OCI-M2 (cell line): ENCODE measurements at regions not wholly inside any gene's neighbourhood (a gene's known extent, or its start where the extent isn't known, plus 50 kb on each side); places are given as distances from the start of the nearest gene placed in this dataset.
"Not testable (repeated sequence)": the region's sequence is repeated elsewhere in the genome, so short reads cannot be mapped to it uniquely, and the experiment has no call there.

ENCODE experiments used
- DNase-seq: peaks from one replicate; lab custom pipeline; 2025; ENCODE audit not compliant: unreplicated experiment; lab: John Stamatoyannopoulos, UW

GRCh38 chr10:78654047-78654590 is 414.6 kb upstream of the ZMIZ1 start:
- no peak for DNase-seq

- no peak for DNase-seq
Observed at GRCh38 chr10:78655979-78656378, 412.8 kb upstream of the ZMIZ1 start.

DNA sequence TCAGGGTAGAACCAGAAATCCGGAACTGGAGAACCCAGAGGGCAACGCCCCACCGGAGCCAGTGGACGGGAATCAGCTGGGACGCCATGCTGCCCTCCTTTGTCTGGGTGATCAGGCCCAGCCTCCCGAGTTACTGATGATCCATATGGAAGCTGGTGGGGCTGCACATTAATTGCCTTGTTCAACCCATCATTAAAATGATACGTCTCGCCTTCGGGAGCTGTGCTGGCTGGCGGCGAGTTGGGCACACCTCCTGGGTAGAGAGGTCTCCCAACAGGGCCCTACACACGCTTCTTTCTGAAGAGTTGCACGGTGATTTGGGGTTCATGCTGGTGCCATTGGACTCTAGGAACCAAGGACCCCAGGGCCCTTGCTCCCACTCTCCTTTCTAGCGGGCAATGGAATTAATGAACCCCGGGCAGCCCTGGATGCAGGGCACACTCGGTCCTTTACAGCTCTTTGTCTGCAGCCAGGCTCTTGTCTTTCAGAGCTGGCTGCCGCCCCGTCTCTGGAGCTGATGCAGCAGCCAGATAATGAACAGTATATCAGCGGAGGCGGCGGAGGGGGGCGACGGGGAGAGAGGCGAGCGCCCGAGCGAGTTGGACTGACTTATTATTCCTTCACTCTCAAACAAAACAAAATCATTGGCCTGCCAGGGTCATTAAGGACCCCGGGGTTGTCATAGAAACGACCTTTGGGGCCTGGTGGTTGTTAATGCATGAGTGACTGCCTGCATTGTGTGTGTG is 412.2 kb upstream of the ZMIZ1 start:
- no peak for DNase-seq

- no peak for DNase-seq
Observed at GRCh38 chr10:78657163-78657861, 411.5 kb upstream of the ZMIZ1 start.

DNA sequence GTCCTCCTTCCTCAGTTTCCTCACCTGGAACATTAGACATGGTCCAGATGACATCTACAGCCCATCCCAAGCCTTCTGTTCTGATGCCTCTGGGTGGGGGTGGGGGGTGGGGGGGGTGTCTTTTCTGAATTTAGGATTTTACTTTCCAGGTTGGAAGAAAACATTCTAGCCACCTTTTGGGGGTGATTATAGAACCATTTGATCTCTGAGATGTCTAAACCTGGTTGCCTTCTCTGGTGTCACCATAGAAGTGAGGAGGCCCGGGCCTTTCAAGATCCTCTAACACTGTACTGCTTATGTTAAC is 411.0 kb upstream of the ZMIZ1 start:
- DNase-seq = no peak

- no peak for DNase-seq
Observed at GRCh38 chr10:78658645-78659597, 409.8 kb upstream of the ZMIZ1 start.

DNA sequence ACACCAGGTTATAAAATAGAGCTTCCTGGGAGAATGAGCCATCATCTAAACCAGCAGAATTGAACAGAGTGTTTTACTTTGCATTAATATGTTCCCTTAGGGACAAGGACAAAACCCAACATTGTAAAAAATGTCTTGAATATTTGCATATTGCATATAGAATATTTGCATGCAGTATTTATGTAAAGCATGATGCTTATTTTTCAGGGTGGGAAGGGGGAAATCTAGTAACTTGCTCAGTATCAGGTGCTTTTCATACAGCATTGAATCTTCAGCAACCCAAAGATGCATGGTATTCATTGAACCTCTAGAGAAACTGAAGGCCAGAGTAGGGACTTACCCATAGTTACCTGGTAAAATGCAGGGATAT is 409.2 kb upstream of the ZMIZ1 start:
- no peak for DNase-seq

DNA sequence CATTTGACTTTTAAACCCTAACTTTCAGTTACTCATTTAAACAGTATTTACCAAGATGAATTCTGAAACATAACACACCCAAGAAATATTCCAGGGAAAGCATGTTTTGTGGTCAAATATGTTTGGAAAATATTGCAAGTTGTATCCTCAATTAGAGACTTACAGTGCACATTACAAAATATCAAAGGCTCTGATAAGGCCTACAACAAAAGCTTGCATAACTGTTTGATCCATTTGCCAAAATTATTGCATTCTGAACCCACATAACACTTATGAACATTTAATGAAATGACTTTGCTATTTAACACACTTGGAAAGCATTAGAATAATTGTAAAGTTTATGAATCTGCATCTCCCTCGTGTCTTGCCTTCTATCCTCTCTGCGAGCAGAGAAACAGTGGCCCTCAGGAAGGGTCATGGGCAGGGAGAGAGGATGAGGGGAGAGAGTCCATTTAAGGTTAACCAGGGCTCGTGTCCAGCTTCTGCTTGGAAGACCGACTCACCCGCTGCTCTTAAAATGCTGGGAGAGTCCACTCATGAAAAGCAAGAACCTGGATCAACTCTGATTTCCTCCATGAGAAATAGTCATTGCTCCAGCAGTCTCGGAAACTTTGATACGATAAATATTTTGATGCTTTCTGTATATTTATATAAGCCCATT is 408.2 kb upstream of the ZMIZ1 start:
- no peak for DNase-seq

DNA sequence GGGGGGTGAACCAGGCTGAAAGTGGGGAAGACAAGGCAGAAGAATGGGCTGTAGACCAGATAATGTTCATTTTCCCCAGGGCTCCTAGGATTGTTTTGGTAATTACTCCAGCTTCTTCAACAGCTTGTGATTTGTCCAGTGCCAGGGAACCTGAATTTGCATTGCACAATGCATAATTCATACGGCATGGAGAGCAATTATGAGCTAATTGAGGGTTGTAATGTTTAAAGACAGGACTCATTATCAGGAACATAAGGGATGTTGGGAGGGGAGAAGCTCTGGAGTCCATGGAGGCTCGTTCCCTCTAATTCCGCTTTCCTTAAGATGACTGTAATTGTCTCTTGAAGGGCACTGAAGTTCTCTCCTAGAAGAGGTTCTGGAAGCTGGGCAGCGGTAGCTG is 405.0 kb upstream of the ZMIZ1 start:
- DNase-seq = no peak

DNA sequence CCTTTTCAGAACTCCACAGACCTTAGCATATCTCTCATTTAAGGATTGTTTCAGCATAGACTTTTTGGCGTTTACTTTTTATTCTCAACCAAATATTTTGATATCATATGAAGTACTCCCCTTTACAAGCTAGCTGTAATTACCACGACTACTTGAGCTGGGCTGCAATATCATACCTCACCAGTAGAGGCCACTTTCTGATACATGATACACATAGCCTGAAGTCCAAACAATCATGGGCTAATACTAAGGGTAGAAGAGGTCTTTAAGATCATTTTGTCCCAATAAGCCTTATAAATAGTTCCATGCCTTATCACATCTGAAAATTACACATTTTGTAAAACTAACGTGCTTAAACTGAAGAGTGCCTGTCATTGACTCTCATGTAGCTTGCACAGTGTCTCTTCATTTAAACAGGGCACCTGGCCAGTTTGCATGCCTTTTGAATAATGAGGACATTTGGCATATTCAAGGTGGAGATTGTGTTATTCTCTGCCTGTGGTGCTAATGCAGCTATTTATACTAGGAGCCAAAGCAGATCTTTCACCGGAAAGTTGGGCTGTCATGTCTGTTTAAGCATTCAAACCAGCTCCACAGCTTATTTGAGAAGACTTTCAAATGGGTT is 403.7 kb upstream of the ZMIZ1 start:
- DNase-seq = no peak

DNA sequence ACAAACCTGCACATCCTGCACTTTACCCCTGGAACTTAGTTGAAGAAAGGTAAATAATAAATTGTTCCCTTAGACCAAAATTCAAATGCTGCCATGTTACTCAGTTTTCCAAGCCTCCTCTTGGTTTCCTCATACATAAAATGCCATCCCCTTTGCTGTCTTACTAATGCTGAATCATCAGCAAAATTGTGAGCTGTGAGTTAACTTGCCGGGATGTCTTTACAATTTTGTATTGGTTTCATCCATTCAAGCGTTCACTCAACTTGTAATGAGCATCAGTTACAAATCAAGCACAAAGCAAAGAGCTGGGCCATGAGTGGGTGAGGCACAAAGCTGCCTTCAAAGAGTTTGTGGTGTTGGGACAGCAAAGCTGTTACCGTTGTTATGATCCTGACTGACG is 395.8 kb upstream of the ZMIZ1 start:
- no peak for DNase-seq

- not testable (repeated sequence) for DNase-seq
Observed at GRCh38 chr10:78681141-78681540, 387.6 kb upstream of the ZMIZ1 start.

DNA sequence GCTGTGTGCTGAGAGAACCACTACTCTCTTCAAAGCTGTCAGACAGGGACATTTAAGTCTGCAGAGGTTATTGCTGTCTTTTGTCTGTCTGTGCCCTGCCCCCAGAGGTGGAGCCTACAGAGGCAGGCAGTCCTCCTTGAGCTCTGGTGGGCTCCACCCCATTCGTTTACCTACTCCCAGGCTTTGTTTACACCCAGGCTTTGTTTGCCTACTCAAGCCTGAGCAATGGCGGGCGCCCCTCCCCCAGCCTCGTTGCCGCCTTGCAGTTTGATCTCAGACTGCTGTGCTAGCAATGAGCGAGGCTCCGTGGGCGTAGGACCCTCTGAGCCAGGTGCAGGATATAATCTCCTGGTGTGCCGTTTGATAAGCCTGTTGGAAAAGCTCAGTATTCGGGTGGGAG is 386.8 kb upstream of the ZMIZ1 start:
- not testable (repeated sequence) for DNase-seq

- DNase-seq = no peak
Observed at GRCh38 chr10:78684947-78685346, 383.8 kb upstream of the ZMIZ1 start.

GRCh38 chr10:78685466-78686103 is 383.2 kb upstream of the ZMIZ1 start:
- no peak for DNase-seq

DNA sequence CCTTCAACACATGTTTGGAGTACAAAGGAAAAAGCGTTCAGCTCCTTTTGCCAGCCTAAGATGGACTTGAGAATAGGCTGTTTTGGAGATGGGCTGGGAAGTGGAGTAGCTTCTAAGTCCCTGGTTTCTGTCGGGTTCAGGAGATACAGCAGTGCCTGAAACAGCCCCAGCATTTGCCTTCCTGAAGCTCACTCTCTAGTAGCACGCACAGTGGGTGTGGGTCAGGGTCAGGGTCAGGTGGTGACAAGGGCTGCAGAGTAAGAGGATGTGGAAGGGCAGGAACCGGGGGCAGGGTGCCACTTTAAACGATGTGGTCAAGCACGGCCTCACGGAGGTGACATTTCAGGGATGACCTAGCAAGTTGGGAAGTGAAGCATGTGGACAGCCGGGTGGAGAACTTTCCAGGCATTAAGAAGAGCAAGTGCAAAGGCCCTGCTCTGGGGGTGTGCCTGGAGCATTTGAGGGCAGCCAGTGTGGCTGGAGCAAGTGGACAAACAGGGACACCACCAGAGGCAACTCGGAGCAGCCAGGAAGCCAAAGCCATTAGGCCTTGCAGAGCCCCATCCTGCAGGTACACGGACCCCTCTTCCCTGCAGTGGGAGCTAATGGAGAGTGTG is 382.2 kb upstream of the ZMIZ1 start:
- DNase-seq = no peak

- no peak for DNase-seq
Observed at GRCh38 chr10:78687626-78688025, 381.1 kb upstream of the ZMIZ1 start.

GRCh38 chr10:78688230-78688900 is 380.4 kb upstream of the ZMIZ1 start:
- DNase-seq = no peak
